ENCODE measurements at regions not wholly inside any gene's neighbourhood (a gene's known extent, or its start where the extent isn't known, plus 50 kb on each side); places are given as distances from the start of the nearest gene placed in this dataset.

DNA sequence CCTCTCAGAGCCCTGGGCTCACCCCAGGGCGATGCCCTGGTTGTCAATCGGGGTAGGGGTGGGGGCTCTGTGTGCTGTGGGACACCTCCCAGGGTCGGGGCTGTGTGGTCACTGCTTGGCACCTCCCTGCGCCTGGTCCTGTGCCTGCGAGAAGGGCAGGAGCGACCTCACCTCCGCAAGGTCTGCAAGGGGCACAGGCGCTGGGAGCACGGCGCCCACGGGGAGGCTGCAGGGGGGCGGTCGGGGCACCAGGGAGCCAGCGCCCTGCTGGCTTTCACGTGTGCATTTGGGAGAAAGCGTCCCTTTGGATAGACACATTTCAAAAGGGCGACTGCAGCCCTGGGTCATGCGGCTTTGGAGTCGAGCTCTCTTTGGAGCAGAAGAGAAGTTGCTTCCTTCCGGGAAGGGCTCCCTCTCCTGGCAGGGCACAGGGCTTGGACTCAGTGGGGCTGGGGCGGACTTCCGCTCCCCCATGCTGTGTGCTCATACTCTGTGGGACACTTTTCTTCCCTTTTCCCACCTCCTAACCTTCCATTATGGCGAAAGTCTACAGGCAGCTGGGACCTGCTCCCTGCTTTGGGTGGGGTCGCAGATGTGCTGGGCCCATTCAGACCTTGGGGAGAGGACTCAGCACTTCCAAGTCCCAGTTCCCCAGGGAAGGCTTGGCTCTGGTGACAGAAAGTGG lies 52.9 kb upstream of the SLC28A3 start:
- intact Hi-C loops (cut with micrococcal nuclease), result no loop called here

DNA sequence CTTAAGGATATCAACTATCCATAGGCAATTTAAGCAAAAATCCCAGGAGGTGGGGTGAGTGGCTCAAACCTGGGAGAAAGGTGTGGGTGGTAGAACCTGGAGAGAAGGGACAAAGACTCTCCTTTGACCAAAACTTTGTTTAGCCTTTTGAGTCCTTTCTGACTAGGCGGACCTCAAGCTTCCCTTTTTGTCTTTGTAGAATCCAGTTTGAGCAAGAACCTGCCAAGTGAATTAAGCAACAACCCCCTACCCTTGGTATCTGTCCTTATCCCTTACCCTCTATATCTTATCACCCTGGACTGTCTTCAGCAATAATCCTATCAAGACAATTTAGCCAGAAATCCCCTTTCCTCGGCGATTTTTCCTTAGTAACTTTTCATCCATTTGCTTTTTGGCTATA lies 53.5 kb upstream of the SLC28A3 start:
- intact Hi-C loops (cut with micrococcal nuclease), result no loop called here

DNA sequence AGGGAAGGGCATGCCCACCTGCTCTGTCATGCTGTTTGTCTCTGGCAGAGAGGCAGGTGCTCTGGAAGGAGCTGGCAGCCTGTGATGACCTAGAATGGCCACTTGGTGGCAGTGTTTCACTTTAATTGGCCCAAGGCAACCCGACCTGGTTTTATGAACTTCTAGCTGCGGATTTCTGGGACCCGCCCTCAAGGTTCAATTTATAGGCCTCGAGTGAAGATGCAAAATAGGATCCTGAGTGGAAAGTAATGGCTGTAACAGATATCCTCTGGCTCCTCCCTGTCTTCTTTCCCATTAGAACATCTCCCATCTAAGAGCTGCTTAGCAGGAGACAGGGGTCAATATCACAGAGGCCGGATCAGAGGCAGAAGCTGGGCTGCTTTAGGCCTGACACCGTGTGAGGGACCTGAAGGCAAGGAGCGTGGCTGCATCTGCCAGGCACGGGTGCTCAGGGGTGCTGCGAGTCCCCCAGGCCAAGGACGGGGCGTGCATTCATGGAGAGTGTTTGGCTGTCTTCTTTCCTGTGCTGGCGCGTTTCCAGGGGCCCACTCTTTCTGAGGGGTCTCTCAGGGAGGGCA lies 56.7 kb upstream of the SLC28A3 start:
- intact Hi-C loops (cut with micrococcal nuclease), result loop anchor here (2.0 to 5.0 kb wide), 2 partner anchors 745 to 1214 kb away; no protein-coding TSS in a partner anchor

DNA sequence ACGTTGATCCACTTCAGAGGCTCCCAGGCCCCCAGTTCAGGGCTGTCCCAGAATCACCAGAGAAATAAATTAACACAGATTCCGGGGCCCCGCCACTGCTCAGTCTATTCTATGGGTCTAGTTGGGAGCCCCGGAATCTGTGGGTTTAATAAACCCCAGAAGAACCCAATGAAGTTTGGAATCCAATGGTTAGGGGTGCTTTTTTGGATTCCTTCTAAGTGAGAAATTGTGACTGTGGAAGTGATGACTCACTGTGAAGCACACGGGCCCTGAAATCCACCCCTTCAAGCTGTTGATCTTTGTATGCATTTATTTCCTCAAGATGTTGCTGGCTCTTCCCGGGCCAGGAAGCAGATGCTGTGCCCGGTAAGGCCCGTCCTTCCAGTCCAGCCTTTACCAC lies 57.3 kb upstream of the SLC28A3 start:
- intact Hi-C loops (cut with micrococcal nuclease), result loop anchor here (2.0 to 5.0 kb wide), 2 partner anchors 744 to 1213 kb away; no protein-coding TSS in a partner anchor

DNA sequence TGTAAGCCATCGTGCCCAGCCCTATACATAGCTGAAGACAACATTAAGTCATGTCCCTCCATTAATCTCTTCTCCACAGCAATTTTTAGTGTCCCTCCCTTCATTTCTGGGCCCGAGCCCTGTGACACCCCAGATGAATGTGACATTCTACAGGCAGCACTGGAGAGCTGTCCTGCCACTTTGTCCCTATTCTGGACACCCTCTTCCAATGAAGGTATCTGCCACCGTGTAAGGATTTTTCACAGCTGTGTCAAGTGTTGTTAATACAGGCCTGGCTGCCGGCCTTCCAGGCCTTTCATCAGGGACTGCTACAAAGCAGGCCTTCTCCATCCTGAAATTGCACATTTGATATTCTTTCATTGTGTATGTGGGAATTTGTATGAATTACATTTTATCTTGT lies 62.0 kb upstream of the SLC28A3 start:
- intact Hi-C loops (cut with micrococcal nuclease), result no loop called here

DNA sequence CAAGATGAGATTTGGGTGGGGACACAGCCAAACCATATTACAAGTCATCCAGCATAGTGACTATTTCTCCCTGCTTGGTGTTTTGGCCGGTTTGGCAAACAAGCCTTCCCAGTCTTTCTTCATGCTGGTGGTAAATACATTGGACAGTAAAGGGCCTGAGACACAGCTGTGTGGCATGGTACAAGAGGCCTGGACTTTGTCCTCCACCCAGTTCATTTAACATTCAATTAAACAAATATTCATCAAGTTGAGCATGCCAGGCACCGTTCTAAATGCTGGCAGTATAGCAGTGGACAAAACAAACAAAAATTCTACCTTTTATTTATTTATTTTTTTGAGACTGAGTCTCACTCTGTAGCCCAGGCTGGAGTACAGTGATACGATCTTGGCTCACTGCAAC lies 62.7 kb upstream of the SLC28A3 start:
- intact Hi-C loops (cut with micrococcal nuclease), result no loop called here

DNA sequence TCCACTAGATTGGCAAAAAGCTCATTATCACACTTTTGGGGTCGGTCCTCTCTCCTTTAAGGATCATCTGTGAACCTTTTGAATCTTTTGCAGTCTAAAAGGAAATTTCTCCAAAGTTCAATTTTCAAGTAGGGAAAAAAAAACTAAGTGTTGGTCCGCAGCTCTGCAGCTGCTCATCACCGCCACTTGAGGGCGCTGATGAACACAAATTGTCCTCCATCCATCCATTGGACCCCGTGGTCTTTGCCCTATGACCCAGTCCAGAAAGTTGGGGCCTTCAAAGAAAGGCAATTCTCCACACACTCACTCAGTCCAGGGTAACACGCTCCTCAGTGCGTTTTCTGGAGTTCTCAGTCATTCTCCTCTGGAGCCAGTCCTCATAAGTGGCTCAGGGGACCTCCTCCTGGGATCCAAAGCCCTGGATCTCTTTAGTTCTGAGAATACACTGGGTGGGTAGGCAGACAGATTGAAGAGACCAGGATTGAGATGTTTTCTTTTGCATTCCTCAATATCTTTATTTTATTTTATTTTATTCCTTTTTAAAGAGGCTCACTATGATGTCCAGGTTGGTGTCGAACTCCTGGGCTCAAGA lies 63.6 kb upstream of the SLC28A3 start:
- intact Hi-C loops (cut with micrococcal nuclease), result loop anchor here (2.0 kb wide), 1 partner anchor 1207 kb away; no protein-coding TSS in a partner anchor

DNA sequence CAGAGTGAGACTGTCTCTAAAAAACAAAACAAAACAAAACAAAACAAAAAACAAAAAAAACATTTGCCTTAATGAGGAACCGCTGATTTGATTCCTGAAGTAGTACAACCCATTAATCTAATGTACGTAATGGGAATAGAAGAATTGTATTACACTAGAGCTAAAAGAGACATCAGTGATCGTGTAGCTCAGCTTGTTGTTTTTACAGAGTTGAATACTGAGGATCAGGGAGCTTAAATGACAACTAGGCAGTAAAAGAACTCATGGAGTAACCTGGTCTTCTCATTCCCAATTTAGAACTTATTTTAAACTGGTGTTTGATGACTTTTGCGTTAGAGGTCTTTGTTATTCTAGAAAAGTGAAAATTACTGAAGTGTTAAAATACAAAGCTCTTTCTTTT lies 65.1 kb upstream of the SLC28A3 start:
- intact Hi-C loops (cut with micrococcal nuclease), result loop anchor here (2.0 kb wide), 1 partner anchor 1205 kb away; no protein-coding TSS in a partner anchor

DNA sequence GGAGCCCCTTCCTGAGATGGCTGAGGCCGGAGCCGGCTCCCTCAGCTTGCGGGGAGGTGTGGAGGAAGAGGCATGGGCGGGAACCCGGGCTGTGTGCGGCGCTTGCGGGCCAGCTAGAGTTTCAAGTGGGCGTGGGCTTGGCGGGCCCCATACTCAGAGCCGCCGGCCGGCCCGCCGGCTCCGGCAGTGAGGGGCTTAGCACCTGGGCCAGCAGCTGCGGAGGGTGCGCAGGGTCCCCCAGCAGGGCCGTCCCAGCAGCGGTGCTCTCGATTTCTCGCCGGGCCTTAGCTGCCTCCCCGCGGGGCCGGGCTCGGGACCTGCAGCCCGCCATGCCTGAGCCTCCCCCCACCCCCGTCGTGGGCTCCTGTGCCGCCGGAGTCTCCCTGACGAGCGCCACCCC lies 67.9 kb upstream of the SLC28A3 start:
- intact Hi-C loops (cut with micrococcal nuclease), result no loop called here

DNA sequence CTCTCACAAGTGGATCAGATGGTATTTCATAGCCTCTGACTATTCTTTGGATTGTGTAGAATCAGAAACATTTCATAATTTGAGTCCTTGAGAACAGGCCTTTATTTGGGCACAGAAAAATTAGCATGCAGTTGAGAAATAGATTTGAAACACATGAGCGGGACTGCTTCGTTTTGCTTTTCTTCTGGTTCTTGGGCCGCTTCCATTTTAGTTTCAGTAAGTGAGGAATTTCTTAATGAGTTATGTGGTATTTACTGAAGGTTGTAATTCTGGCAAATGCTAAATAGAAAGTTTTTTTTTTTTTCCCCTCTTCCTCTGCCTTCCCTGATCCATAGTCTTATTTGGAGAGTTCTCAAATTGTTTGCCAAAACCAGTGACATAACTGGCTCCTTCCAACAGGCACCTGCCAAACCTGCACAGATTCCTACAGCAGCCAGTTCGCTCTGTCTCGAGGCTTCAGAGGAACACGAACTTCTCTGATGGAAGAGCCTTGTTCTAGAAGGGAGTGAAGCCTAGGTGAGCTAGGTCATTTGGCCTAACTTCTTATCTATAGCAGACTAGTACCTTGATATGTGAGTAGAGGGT lies 71.2 kb upstream of the SLC28A3 start:
- intact Hi-C loops (cut with micrococcal nuclease), result no loop called here

DNA sequence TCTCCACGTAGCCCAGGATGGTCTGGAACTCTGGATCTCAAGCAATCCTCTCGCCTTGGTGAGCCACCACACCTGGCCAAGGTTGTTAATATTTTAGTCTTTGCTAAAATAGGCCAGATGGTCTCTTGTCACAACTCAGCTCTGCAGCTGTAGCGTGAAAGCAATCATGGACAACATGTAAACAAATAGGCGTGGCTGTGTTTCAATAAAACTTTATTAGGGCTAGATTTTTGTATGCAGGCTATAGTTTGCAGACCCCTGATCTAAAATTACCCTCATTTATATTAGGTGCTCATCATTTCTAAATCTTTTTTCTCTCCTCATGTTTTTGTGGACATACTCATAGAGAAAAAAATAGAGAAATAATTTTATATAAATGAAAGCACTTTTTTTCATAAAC lies 72.1 kb upstream of the SLC28A3 start:
- intact Hi-C loops (cut with micrococcal nuclease), result no loop called here

DNA sequence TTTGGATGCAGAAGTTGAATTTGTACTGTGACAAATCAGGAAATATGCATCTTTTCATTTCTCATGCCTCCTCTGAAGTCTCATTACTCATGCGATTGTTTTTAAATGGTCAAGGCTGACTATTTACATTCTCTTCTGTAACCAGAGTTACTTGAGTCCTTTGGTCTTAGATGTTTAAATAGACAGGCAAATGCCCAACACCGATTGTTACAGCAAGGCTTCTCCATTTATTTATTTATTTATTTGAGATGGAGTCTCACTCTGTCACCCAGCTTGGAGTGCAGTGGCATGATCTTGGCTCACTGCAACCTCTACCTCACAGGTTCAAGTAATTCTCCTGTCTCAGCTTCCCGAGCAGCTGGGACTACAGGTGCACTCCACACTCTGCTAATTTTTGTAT lies 72.7 kb upstream of the SLC28A3 start:
- intact Hi-C loops (cut with micrococcal nuclease), result no loop called here

DNA sequence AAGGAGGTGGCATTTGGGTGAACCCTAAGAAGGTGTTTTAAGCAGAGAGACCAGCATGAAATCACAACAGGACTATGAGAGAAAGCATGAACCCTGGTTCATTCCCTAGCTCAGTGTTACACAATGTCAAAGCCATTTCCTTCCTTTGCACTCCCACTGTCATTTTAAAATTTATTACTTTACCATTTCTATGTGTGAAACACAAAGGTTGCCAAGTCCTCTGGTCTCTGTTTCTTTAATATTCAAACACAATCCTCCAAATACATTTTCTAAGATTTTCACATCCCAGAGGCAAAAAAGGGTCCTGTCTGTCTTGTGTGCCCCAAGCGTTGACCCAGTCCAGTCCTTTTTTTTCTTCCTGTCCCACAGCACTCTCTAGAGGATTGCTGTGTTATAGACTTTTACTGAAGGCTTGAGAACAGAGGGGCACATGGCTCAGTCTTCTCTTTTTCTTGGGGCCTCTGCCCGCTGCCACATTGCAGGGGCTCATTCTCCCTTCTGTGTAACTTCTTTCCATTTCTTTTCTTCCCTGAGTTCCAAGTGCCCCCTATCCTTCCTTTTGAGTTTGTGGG lies 78.6 kb upstream of the SLC28A3 start:
- intact Hi-C loops (cut with micrococcal nuclease), result no loop called here

DNA sequence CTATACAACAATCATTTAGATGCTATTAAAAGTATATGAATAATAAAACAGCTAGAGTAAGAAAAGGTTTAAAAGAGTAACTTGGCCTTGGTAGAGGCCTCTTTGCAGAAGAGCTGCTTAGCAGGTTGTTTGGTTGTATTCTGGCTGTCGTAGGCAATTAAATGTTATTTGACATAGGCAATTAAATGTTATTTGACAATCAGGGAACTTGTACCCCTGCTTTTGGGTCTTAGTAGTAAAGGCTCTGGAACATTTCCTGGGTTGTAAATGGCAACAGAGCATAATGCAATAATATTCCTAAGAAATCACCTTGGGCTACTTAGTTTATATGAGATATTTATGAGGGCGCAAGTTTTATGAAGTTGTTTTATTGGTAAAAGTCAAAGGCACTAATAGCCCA lies 84.4 kb upstream of the SLC28A3 start:
- intact Hi-C loops (cut with micrococcal nuclease), result no loop called here

DNA sequence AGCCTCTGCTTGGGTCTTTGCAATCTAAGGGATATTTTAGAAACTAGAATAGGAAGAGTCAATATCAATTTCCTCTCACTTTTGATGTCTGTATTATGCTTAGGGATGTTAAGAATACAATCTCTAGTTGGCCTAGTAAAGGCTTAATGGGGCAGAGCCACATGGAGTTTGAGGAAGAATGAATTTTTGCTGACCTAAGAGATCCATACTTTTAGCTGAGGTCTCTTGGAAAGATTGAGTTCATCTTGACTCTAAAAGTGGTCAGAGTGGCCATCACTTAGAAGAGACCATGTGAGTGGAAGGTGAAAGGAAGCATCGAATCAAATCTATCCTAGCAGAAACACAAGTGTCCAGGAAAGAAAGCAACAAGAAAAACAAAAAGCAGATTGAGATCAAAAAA lies 92.2 kb upstream of the SLC28A3 start:
- intact Hi-C loops (cut with micrococcal nuclease), result no loop called here

DNA sequence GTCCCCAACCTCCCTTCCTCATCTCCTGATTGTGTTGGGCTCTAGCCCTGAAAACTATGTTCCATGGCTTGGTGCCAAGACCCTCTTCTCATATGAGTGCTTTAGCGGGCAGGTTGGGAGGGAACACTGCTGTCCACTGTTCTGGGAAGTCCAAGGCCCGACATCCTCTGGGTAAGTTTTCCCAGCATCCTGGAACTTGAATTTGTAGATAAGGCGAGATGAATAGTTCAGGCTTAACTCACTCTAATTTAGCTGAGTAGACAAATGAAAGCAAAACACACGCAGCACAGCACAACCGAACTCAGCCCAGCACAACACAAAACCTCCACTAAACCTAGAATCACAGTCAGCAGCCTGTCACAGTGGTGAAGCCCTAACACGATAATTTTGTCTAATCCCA lies 95.3 kb upstream of the SLC28A3 start:
- intact Hi-C loops (cut with micrococcal nuclease), result no loop called here

DNA sequence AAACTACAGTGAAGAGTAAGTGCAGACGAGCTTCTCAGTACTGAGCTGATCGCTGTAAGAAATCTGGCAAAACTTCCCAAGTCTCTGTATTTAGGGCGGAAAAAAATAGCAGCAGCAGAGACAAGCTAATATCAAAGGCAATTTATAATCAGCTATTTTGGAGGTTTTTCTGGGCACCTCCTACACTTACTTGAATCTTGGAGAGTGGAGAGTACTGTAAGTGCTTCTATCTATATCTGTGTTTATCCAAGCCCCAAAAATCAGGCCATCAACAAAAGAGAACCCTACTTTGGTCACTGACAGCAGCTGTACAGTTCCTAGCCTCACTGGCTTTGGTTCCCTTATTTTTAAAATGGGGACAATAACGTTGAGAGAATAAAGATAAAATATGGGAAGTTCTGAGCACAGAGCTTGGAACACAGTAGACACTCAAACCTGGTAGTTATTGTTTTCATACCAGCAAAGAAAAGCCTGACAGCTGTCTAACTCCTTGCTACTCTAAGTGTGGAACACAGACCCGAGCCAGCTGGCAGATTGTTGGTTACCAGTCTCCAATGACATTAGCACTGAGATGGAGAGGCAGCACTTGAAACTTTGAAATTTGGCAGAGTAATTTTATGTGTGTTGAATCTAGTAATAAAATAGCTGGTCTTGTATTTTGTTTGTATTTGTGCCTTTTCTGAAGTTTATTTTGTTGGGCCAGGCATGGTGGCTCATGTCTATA lies 96.0 kb upstream of the SLC28A3 start:
- intact Hi-C loops (cut with micrococcal nuclease), result no loop called here

DNA sequence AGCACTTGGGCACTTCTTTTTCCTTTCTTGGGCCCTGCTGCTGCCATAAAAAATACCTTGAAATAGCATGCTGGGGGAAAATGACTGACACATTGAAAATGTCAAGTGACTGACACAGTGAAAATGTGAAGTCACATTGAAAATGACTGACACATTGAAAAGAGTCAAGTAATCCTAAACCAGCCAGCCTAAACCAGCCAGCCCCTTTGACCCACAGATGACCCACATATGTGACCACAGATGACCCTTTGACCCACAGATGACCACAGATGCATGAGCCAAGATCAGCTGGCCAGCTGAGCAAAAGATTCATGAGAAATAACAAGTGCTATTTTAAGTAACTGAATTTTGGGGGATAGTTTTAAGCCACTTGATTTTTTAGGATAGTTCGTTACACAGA lies 97.8 kb upstream of the SLC28A3 start:
- intact Hi-C loops (cut with micrococcal nuclease), result no loop called here

DNA sequence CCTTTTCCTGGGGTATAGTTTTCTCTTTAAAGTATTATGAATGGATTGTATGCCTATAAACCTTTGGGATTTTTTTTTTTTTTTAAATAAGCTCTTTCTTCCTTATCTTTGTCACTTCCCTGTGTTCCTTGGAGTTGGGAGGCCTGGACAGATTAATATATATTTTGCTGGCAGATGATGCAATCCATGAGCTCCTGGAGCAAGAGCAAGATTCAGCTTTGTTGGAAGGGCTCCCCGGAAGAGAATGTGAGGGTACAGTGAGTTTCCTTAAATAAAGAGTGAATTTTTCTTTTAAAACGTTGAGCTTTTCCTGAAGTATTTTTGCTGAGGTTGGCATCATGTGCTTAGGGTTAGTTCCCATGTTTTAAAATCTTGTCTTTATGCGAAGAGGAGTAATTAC lies 98.7 kb upstream of the SLC28A3 start:
- intact Hi-C loops (cut with micrococcal nuclease), result no loop called here

DNA sequence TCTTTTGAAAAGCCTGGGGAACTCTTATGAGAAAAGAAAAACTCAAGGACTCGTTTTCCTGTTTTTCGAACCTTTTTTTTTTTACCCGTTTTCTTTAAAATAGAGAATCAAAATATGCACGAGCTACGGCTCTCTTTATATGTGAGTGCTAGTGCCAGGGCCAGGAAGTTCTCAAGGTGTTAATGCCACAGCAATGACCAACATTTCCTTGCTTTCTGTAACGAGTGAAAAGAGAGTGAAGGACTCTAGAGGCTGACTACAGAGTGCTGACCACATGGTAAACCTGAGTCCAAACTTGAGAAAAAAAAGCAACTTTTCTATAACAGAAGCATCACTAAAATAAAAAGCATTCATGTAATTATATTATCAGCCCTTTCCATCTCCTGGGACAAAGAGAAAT lies 102.2 kb upstream of the SLC28A3 start:
- intact Hi-C loops (cut with micrococcal nuclease), result no loop called here

DNA sequence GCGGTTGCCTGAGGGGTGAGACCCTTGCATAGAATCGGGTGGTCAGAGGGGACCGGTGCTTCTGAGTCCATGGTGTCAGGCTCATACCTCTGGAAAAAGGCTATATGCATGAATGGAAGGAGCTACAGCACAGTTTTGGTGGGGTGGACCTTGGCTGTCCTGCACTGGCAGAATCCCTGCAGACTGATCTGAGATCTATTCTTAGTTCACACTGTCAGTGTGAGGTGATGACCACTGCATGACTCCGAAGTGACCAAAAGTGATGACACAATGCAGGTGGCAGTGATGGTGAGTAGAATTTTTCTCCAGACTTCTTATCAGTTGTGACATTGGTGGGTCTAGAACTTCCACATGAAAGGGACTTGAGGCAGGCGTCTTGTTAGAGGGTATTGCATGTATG lies 105.2 kb upstream of the SLC28A3 start:
- intact Hi-C loops (cut with micrococcal nuclease), result no loop called here

DNA sequence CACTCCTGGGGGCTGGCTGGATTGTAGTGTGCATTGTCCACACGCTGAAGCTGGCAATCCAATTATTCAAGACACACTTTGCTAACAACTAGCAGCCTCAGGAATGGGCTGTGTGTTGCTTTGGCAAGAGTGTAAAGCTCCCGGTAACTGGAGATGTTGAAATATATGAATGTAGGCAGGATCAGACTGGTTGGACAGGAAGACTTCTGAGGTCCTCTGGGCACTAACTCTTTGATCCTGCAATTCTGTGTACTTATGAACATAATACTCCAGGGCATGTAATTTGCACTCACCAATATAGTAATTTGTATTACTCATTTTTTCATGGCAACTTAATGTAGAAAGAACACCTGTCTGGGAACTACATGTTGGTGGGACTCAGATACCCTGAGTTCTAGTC lies 106.7 kb upstream of the SLC28A3 start:
- intact Hi-C loops (cut with micrococcal nuclease), result no loop called here

Measured in T-helper 2 cell treated with Interferon-gamma antibody and Interleukin-4, amounts not matched to agents 100 ng/mL and 5 ng/mL, for 36 hours (primary cell).